Hepatocyte (in vitro differentiated cells): ENCODE measurements at regions not wholly inside any gene's neighbourhood (a gene's known extent, or its start where the extent isn't known, plus 50 kb on each side); places are given as distances from the start of the nearest gene placed in this dataset.

Experiments used
- DNase-seq: peaks from one replicate; pipeline ENCODE4 v3.0.0-alpha.2; 2016; ENCODE audit warnings: low spot score
- H2AFZ ChIP-seq: fragments of 200-600 bp; sonication (generic); 2 replicates; pipeline ENCODE4 v1.6.0; 2016; ENCODE audit warnings: antibody characterized with exemption, mild to moderate bottlenecking
- H3K27ac ChIP-seq: fragments of 200-600 bp; sonication (generic); 2 replicates; pipeline ENCODE4 v1.5.1; 2016; ENCODE audit warnings: mild to moderate bottlenecking
- H3K27me3 ChIP-seq: fragments of 200-600 bp; sonication (generic); 2 replicates; pipeline ENCODE4 v1.6.1; 2016
- H3K36me3 ChIP-seq: fragments of 200-600 bp; sonication (generic); replicated peaks from 2 replicates; pipeline ENCODE4 v1.5.1; 2016; ENCODE audit warnings: low read depth; ENCODE audit not compliant: insufficient read depth
- H3K4me1 ChIP-seq: fragments of 200-600 bp; sonication (generic); 2 replicates; pipeline ENCODE4 v1.5.1; 2016; ENCODE audit warnings: mild to moderate bottlenecking, moderate library complexity; ENCODE audit not compliant: insufficient read depth
- H3K4me2 ChIP-seq: fragments of 200-600 bp; sonication (generic); 2 replicates; pipeline ENCODE4 v1.6.0; 2016
- H3K4me3 ChIP-seq: fragments of 200-600 bp; sonication (generic); 2 replicates; pipeline ENCODE4 v1.5.1; 2016; ENCODE audit warnings: mild to moderate bottlenecking
- H3K79me2 ChIP-seq: fragments of 200-600 bp; sonication (generic); 2 replicates; pipeline ENCODE4 v1.6.0; 2017; ENCODE audit warnings: mild to moderate bottlenecking
- H3K9me2 ChIP-seq: fragments of 200-600 bp; sonication (generic); replicated peaks from 2 replicates; pipeline ENCODE4 v1.6.0; 2017; ENCODE audit warnings: mild to moderate bottlenecking; ENCODE audit not compliant: insufficient read depth
- H3K9me3 ChIP-seq: fragments of 200-600 bp; sonication (generic); 2 replicates; pipeline ENCODE4 v1.5.1; 2016; ENCODE audit warnings: low read depth, mild to moderate bottlenecking
- H4K20me1 ChIP-seq: fragments of 200-600 bp; sonication (generic); 2 replicates; pipeline ENCODE4 v1.6.0; 2016; ENCODE audit warnings: mild to moderate bottlenecking; ENCODE audit not compliant: insufficient read depth, poor library complexity, severe bottlenecking
- CTCF ChIP-seq: fragments of 200-600 bp; sonication (generic); IDR thresholded peaks from 2 replicates; pipeline ENCODE4 v1.5.1; 2016; ENCODE audit warnings: antibody characterized with exemption, mild to moderate bottlenecking; ENCODE audit not compliant: poor library complexity
- EZH2 ChIP-seq: fragments of 200-600 bp; sonication (generic); IDR thresholded peaks from 2 replicates; pipeline ENCODE4 v1.6.1; 2016; ENCODE audit warnings: antibody characterized with exemption, mild to moderate bottlenecking, borderline replicate concordance
- EZH2phosphoT487 ChIP-seq: fragments of 200-600 bp; sonication (generic); IDR thresholded peaks from one replicate; pipeline ENCODE4 v1.6.1; 2018; ENCODE audit warnings: antibody characterized with exemption, mild to moderate bottlenecking, low read depth, moderate library complexity; ENCODE audit not compliant: unreplicated experiment, severe bottlenecking
- WGBS: methylation state at CpG from one replicate; pipeline ENCODE4 v1.1.6; 2016; ENCODE audit warnings: low lambda C conversion rate; ENCODE audit errors: missing lambda C conversion rate; 5-methylcytosine and 5-hydroxymethylcytosine counted together

GRCh38 chr4:127417885-127418535 is 214.7 kb upstream of the INTU start:
- no peaks in the 10 kb centered on the region for H3K9me2 ChIP-seq
- H2AFZ ChIP-seq: no peak overlapping the region
- H3K79me2 ChIP-seq: no peaks in the 10 kb centered on the region
- no peak overlapping the region for H3K4me2 ChIP-seq
- H3K27ac ChIP-seq: no peak overlapping the region
- no peaks in the 10 kb centered on the region for H4K20me1 ChIP-seq
- H3K4me1 ChIP-seq: no peaks in the 10 kb centered on the region
- no peak overlapping the region for H3K4me3 ChIP-seq
- no peaks in the 10 kb centered on the region for H3K27me3 ChIP-seq
- 42% methylated on average over 3 of the region's 3 CpGs for WGBS
- no peaks in the 10 kb centered on the region for H3K36me3 ChIP-seq
- no peak for DNase-seq
- H3K9me3 ChIP-seq: no peaks in the 10 kb centered on the region
- TF ChIP-seq EZH2 (no peak), EZH2phosphoT487 (no peak), CTCF (no peak)

- H3K27ac ChIP-seq: no peak overlapping the region
- no peaks in the 10 kb centered on the region for H3K36me3 ChIP-seq
- no peaks in the 10 kb centered on the region for H3K9me3 ChIP-seq
- no peaks in the 10 kb centered on the region for H3K27me3 ChIP-seq
- no peaks in the 10 kb centered on the region for H3K9me2 ChIP-seq
- H3K4me1 ChIP-seq: no peaks in the 10 kb centered on the region
- 75% methylated on average over 1 of the region's 1 CpG for WGBS
- H4K20me1 ChIP-seq: no peaks in the 10 kb centered on the region
- no peak overlapping the region for H3K4me3 ChIP-seq
- no peak overlapping the region for H2AFZ ChIP-seq
- no peak overlapping the region for H3K4me2 ChIP-seq
- no peak for TF ChIP-seq CTCF
- TF ChIP-seq EZH2phosphoT487: no peak
- no peak for TF ChIP-seq EZH2
- DNase-seq: no peak
- no peaks in the 10 kb centered on the region for H3K79me2 ChIP-seq
Measured at GRCh38 chr4:127419431-127419830, 213.3 kb upstream of the INTU start.

- no peak overlapping the region for H3K4me2 ChIP-seq
- no peak overlapping the region for H3K4me3 ChIP-seq
- no peaks in the 10 kb centered on the region for H3K36me3 ChIP-seq
- TF ChIP-seq CTCF (no peak), EZH2 (no peak), EZH2phosphoT487 (no peak)
- H3K4me1 ChIP-seq: no peaks in the 10 kb centered on the region
- no peaks in the 10 kb centered on the region for H3K9me2 ChIP-seq
- H3K27me3 ChIP-seq: no peaks in the 10 kb centered on the region
- no peaks in the 10 kb centered on the region for H3K79me2 ChIP-seq
- H2AFZ ChIP-seq: no peak overlapping the region
- H3K9me3 ChIP-seq: no peaks in the 10 kb centered on the region
- no peaks in the 10 kb centered on the region for H4K20me1 ChIP-seq
- DNase-seq: no peak
- H3K27ac ChIP-seq: no peak overlapping the region
Measured at GRCh38 chr4:127421437-127421836, 211.3 kb upstream of the INTU start.
